AG08396 (cell line): ENCODE measurements at regions not wholly inside any gene's neighbourhood (a gene's known extent, or its start where the extent isn't known, plus 50 kb on each side); places are given as distances from the start of the nearest gene placed in this dataset.

ENCODE experiments used
- DNase-seq: peaks from one replicate; pipeline ENCODE4 v3.0.0; 2012; ENCODE audit warnings: low spot score, mixed read lengths

DNA sequence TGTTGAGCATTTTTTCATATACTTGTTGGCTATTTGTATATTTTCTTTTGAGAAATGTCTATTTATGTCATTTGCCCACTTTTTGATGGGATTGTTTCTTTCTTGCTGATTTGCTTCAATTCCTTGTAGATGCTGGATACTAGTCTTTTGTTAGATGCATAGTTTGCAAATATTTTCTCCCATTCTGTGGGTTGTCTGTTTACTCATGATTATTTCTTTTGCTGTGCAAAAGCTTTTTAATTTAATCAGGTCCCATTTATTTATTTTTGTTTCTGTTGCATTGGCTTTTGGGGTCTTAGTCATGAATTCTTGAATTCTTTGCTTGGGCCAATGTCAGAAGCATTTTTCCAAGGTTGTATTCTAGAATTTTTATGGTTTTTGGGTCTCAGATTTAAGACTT lies 251.7 kb downstream of the WNT5A start:
- no peak for DNase-seq

DNA sequence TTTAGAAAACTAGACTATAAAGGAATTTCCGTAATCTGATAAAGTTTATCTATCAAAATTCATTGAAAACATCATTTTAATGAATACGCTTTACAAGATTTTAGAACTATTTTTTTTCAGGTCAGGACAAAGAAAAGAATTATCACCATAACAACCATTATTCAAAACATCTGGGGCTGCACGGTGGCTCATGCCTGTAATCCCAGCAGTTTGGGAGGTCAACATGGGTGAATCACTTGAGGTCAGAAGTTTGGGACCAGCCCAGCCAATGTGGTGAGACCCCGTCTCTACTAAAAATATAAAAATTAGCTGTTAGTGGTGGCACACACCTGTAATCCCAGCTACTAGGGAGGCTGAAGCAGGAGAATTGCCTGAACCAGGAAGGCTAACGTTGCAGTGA lies 260.4 kb downstream of the WNT5A start:
- no peak for DNase-seq

DNA sequence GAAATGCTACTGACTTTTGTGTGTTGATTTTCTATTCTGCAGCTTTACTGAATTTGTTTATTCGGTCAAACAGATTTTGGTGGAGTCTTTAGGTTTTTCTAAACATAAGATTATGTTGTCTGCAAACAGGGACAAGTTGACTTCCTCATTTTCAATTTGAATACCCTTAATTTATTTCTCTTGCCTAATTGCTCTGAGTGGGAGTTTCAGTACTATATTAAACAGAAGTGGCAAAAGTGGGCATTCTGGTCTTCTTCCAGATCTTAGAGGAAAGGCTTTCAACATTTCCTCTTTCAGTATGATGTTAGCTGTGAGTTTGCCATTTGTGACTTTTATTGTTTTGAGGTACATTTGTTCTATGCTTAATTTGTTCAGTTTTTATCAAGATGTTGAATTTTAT lies 268.5 kb downstream of the WNT5A start:
- no peak for DNase-seq

DNA sequence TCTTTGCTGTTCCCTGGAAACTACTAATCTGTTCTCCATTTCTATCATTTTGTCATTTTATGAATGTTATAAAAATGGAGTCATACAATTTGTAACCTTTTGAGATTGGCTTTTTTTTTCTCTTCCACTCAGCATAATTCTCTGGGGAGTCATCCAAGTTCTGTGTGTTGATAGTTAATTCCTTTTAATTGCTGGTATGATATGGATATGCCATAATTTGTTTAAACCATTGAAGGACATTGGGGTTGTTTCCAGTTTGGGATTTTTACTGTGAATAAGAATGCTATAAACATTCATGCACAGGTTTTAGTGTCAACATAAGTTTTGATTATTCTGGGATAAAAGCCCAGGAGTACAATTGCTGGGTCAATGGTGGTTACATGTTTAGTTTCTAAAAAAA lies 279.4 kb downstream of the WNT5A start:
- no peak for DNase-seq

DNA sequence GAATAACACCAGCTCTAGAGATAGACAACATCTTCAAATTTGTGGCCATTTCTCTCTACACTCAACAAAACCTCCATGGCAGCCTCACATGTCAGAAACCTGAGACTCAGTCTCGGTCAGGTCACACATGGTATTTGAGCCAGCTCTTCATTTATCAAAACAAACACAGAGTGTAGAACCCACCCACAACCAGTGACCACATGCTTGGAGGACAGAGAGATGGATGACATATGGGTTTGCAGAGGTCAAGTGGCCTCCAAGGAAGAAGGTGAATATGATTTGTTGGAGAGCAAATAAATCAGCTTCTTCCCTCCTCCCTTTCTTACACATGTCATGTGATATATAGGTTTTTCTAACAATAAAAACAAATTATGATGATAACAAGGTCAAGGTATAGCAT lies 278.1 kb upstream of the LRTM1 start:
- DNase-seq: no peak

DNA sequence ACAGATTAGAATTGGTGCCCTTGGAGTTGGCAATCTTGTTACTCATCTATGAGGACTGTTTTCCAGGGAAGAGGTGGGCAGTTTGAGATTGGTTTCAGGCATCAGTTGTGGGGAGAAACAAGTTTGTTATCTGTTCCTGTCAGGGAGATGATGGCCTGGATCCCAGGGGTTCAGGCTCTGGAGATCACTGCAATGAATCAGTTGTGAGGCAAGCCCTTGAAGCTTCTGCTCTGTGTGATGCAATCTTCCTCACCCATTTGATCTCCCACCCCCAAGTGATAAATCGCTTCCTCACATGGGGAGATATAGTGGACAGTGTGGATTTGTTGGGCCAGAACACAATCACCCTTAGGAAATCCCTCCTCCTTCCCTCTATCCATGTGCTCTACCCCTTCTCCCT lies 276.6 kb upstream of the LRTM1 start:
- no peak for DNase-seq

DNA sequence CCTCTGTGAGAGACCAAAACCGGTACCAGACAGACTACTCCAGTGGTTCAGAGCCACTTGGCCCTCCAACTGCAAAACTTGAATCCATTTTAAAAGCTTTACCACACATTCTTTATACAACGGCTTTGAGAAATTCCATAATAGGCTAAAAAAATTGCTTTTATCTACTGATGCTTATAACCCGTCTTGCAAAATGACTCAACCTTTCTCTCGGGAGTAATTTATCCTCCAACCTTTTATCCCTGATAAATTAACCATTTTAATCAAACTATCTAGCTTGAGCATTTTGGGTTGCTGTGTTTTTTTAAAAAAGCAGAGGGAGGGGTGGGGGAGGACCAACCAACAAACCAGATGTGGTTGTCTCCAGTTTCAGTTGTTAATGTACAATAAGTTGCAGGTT lies 275.7 kb upstream of the LRTM1 start:
- no peak for DNase-seq

DNA sequence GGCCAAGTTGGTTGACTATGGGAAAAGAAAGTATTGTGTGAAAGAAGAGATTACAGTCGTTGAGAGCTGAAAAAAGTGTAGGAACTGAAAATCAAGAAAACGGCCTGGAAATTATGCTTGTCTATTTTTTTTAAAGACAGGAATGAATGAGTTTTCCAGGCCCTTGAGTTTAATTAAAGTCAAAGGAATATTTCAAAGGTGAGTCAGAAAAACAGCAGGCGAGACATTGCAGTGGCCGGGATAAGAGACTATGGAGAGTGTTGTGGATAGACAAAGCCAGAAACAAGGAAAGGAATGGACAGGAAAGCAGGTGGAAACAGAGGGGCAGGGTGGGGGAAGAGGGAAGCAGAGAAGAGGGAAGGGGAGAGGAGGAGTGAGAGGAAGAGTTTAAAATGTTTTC lies 275.1 kb upstream of the LRTM1 start:
- peak; percentile 17 for DNase-seq

DNA sequence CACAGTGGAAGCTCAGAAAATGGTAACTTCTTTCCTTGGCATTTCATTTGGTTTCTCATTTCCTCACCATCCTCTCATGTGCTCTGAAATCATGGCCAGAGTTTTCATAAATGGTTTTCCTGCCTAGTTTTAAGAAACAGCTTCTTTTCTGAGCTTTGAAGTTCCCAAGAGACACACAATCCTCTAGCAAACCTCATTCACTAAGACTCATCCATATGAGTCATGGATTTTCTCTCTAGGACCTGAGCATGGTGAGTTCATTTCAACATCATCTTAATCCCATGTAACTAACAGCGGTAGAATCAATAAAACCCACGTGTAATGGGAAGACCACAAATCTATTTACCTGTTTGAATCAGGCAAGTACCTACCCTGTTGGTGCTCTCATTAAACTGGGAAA lies 274.5 kb upstream of the LRTM1 start:
- peak; percentile 52 for DNase-seq

DNA sequence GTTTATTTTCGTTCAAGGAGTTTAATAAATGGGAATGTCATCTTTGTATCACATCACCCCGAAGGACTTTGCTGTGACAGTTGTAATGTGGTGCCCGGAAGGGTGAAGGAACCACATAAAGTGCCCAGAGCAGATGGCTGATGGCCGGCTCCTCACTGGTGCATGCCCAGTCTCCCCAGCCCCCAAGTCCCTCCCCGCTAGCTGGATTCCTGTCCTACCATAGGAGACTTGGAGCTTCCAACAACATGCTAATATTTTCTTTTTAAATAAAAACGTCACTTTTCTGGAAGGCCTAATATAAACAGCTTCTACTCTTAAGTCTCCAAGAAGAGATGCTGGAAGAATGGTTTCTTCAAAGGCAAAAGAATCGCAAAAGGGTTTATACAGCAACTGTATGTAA lies 273.9 kb upstream of the LRTM1 start:
- DNase-seq: no peak

DNA sequence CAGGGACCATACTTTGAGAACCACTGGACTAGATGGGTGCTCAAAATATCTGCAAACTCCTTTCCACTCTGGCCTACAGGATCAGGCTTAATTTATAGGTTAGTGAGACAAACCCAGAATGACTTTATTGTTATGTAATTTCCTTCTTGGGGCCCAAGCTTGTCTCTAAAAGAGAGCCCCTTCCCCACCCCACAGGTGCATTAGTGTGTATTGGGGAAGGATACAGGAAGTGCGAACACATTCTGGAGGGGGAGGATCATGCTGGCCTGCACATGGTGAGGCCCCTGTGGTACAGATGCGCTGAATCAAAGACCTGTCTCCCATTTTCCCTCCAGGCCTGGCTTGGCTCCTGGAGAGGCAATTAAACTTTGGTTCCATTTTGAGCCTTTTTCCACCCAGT lies 273.0 kb upstream of the LRTM1 start:
- no peak for DNase-seq

DNA sequence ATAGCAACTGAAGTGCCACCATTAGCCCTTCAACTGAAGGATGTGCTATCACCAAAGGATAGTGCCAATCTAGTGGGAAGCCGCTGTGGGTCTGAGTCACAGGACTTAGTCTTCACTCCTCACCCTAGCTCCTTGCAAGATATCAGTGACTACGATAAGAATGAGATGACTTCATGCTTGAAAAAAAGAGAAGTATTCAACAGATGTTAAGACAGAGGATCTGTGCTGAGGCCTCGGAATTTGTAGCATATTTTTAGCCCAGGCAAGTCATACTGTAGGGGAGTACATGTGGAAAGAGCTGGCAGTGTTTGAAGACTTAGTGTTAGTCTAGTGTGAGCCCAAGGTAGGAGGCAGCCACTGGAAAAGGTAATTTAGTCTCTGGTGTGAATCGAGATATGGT lies 270.7 kb upstream of the LRTM1 start:
- peak; percentile 77 for DNase-seq

DNA sequence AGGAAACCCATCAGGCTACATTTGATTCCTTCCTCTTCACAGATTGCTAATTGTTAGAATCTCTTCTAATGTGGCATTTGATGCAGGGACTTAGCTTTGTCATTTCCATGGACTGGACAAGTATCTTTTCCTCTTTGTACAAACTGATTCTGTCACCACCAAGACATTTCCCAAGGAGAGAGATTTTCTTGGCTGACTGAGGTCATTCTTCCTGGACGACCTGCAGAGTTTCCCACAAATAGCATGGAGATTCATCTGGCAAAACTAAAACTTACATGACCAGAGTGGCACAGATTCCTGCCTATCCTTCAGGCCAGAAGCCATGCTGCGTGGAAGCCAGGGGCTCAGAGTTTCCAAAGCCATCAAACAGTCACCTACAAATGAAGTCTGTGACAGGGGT lies 269.2 kb upstream of the LRTM1 start:
- DNase-seq: no peak

DNA sequence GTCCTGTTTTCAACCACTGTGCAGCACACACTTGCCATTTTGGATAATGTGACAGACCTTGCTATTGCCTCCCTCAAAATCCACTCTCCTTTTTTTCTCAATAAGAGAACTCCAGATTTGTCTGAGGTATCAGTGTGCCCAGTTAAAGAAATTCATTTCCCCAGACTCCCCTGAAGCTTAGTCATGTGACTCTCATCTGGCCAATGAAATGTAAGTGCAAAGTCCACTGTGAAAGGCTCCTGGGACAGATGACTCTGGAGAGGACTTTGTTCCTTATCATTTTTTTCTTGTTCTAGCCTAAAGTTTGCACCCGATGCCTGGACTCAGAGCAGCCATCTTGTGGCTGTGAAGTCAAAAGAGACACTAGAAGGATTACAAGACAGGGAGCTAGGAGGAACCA lies 268.6 kb upstream of the LRTM1 start:
- no peak for DNase-seq

DNA sequence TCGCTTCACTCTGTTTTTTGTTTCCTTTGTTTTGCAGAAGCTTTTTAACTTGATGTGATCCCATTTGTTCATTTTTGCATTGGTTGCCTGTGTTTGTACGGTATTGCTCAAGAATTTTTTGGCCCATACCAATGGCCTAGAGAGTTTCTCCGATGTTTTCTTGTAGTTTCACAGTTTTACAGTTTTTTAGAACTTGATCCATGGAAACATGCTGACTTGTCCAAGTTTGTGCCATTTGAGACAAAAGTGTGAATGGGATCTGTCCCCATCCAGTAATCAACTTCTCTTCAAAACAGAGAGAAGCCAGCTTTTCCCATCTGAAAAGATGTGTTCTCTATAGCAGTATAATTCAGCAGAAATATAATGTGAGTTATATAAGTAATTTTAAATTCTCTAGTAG lies 266.5 kb upstream of the LRTM1 start:
- no peak for DNase-seq

DNA sequence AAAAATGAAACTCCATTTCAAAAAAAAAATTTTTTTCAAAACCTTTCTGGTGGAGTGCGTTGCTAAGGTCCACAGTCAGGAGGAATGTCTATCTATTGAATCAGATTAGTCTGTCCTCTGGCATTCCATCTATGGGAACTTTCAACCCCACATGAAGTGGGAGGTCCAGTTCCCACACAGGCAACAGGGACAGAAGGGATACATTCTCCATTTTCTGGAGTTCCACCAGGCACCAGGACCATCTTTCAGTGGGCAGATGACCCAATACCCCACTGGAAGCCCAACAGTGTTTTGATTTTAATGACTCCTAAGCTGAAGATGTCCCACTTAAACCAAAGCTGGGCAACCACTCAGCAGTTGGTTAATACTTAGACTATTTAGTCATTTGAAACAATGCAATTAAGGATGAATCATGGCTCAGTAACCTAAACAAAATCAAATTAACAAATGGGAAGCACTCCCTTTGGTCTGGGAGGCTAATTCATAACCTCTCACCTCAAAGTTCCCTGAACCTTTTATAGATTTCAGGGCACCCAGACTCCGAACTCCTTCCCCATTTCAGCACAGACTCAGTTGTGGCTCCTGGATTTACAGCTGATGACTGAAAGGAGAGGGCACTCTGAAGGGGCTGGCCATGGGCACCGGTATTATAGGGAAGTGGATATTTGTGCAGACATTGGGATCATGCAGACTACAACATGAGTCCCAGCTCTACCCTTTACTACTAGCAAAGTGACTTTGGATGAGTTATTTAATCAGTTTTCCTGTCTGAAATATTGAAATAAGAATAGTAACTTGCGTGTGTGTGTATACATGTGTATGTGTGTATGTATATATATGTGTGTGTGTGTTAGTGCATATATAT lies 264.3 kb upstream of the LRTM1 start:
- peak; percentile 77 for DNase-seq

DNA sequence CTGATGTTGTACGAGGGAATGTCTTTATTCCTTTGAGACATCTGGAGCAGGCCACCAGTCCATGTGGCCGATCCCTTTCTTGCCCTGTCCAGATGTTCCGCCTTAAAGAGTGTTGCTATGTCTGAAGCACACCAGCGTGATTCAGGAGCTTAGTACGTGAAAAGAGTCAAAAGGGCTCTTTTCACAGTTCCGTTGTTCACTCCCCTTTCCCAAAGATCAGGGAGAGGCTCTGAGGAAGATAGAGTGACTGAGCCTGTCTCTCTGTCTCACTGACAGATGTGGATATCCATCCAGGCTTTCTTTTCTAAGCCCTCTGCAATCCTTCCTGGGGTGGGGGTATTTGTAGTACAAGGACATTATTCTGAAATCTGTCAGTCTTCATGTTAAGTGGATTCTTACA lies 262.5 kb upstream of the LRTM1 start:
- DNase-seq: no peak

DNA sequence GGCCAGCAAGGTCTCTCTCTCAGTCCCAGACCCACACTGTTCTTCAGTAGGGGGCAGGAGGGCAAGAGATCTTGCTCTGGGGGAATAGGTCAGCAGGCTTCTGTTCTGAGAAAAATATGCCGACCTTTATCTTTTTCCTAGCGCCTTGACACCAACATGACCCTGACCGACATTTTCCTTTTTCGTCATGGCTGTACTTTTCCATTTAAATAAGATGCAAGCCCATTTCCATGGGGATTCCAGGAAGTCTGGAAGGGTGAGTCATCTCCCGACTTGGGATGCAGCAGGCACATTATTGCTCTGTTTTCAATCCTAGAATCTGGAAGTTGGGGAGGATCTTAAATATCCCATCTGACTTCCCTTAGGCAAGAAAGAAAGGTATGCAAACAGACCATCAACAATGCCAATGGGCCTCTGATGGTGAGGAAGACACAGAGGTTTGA lies 261.5 kb upstream of the LRTM1 start:
- no peak for DNase-seq

DNA sequence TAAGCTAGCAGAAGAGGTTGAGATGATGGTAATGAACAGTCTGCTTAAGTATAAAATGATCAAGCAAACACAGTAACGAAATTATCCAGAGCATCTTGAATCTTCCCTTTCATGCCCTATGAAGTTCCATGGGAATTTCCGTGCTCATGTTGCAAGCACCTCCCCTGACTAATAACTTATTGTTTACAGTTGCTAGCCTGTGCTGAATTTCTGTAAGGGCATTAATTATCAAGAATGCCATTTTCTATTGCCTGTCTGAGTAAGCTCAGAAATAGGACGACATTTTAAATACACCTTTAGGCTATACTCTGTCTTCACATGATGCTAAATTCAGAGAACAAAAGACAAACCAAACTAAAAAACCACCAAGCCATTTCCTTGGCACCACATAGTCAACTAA lies 257.5 kb upstream of the LRTM1 start:
- no peak for DNase-seq

DNA sequence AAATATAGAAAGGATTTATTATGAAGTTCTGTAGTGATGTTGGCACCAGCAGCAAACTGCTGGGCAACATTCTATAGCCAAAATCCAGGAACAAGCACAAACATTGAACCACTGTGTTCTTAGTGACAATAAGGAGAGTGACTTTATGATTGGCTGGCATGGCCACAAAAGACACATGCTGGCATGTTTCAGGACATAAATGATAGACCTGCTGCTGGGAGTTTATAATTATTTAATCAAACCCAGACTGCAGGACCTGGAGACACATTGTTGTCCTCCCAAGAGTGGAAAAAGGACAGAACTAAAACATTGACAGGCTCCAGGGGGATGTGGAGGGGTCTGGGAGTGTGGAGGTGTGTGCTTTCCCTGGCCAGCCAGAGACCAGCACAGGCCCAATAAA lies 255.3 kb upstream of the LRTM1 start:
- DNase-seq: no peak

DNA sequence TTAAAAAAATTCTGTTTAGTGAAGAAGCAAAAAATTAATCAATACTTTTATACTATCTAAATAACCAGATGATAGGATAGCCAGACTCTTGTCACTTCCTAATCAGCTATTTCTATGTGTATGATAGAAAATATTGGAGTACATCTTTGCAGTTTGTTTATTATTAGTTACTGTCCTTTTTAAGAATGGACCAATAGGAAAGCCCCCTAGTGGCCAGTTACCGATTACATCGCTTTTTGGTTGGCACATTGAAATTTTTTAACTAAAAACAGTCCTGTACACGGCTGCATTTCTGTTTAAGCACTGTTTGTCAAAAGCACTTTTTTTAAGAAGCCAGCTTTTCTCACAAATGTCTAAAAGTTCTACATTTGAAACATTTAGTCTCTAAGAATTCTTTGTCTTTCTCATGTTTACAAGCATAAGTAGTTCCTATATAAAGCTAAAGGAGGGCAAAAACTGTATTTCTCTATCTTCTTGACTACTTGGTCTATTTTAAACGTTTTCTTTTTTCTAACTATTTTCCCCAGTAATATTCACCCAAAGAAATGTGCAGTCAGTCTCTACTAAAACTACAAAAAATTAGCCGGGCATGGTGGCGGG lies 253.2 kb upstream of the LRTM1 start:
- DNase-seq: no peak

DNA sequence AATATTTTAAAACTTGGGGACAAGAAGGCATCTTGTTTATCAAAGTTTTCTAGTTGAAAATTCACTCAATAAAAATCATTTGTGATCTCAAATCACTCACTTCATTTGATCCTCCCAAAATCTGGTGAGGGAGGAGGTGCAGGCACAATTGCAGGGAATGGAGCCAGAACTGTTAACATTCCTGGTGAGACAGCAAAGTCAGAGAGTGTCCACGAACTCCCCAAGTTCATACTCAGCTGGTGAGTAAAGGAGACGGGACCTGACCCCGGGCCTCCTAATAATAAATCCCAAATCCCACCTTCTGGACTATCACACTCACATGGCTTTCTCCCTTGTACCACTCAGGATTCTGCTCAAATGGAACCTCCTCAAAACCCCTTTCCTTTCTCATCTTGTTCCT lies 252.3 kb upstream of the LRTM1 start:
- DNase-seq: no peak

DNA sequence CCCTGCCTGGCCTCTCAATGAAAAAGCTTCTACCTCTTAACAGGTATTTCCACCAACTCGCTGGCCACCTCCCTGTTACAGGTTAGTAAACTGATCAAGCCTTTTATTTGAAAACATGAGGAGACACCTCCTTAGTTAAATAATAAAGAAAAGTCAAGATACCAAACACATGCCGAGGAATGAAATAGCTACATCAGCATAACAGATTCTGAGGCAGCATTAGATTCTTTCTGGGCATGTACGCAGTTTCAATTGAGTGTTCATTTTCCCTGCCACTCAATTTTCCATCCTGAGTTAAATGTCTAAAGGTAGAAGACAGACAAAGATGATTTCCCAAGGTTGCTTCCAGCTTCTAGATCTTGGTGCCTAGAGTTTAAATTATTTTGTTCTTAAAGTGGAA lies 250.5 kb upstream of the LRTM1 start:
- no peak for DNase-seq

DNA sequence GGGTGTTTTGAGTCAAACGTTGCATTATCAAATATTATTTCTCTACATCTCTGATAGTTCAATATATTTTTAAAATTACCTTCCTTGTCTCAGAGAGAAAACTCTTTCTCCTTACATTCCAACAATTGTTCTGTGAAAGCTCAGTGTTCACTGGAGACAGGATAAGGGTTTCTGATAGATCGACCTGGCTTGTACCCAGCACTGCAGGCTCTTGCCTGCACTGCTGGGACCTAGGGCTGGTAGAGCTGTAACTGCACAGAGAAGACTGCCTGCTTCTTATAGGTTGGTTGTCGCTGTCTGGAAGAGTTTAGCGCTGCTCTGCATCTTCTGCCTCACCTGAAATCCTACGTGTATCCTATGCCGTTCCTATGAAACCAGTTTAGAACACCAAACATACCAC lies 249.9 kb upstream of the LRTM1 start:
- no peak for DNase-seq
